ENCODE measurements at regions not wholly inside any gene's neighbourhood (a gene's known extent, or its start where the extent isn't known, plus 50 kb on each side); places are given as distances from the start of the nearest gene placed in this dataset.

- Histone ChIP-seq H3K79me2 (ENCODE audit: control insufficient read depth, low read length) (no peaks in the 10 kb centered on the region), H3K9me2 (replicated peaks; ENCODE audit: control insufficient read depth, low read length) (no peaks in the 10 kb centered on the region), H3K4me2 (ENCODE audit: low read length) (no peak overlapping the region), H3K9me3 (ENCODE audit: control insufficient read depth, insufficient read depth, low read length) (peaks cover 17% of the 10 kb centered on the region), H3K4me1 (ENCODE audit: control insufficient read depth, low read length) (peaks cover 50% of the 10 kb centered on the region), H3K27ac (ENCODE audit: low read depth, low read length) (no peak overlapping the region), H4K20me1 (ENCODE audit: control insufficient read depth, insufficient read depth, low read depth, low read length) (no peaks in the 10 kb centered on the region), H3K4me3 (ENCODE audit: low read length) (no peak overlapping the region), H3K27me3 (ENCODE audit: control insufficient read depth, low read length) (no peaks in the 10 kb centered on the region), H3K36me3 (ENCODE audit: control insufficient read depth, low read length) (no peaks in the 10 kb centered on the region), H3F3A (ENCODE audit: control insufficient read depth, insufficient read depth) (peaks cover 3% of the 10 kb centered on the region; the same call in 1 of the 2 replicates)
- TF ChIP-seq EZH2phosphoT487 (IDR thresholded peaks at IDR 0.05; ENCODE audit: borderline replicate concordance, low read length) (no peak), CTCF (IDR thresholded peaks at IDR 0.05; ENCODE audit: low read depth, low read length, poor library complexity, severe bottlenecking) (no peak)
Observed at GRCh38 chr16:10335681-10336080, 50.2 kb upstream of the ATF7IP2 start.
